Prostate gland (tissue), 2 donors: ENCODE measurements at regions not wholly inside any gene's neighbourhood (a gene's known extent, or its start where the extent isn't known, plus 50 kb on each side); places are given as distances from the start of the nearest gene placed in this dataset.

Source experiments
- CTCF ChIP-seq, 4 experiments: fragments of 200-600 bp in 2 of 4; fragments of 450-650 bp in 2 of 4; sonication (generic) in 2 of 4; IDR thresholded peaks; 1 replicate in 3 of 4; 2 replicates in 1 of 4; pipeline ENCODE4 v1.5.1; 2016 to 2019; ENCODE audit warnings: antibody characterized with exemption in 4 of 4, mild to moderate bottlenecking in 2 of 4, moderate library complexity in 2 of 4
- POLR2A ChIP-seq: fragments of 450-650 bp; IDR thresholded peaks from one replicate; pipeline ENCODE4 v1.6.1; 2016; ENCODE audit warnings: antibody characterized with exemption, mild to moderate bottlenecking

- TF ChIP-seq POLR2A (no peak), CTCF (IDR thresholded peaks at IDR 0.05) (no peak)
These were observed 72.9 kb upstream of the OR5AN1 start for GRCh38 chr11:59285716-59286260.
